DND-41 (cell line): ENCODE measurements at regions not wholly inside any gene's neighbourhood (a gene's known extent, or its start where the extent isn't known, plus 50 kb on each side); places are given as distances from the start of the nearest gene placed in this dataset.

ENCODE experiments used
- ATAC-seq: fragments of 200-7000 bp; cut with Tn5 transposase; 3 replicates; pipeline ENCODE4 v1.9.1; 2021; ENCODE audit warnings: low read depth; ENCODE audit not compliant: insufficient read depth
- DNase-seq: peaks from one replicate; pipeline ENCODE4 v3.0.0-alpha.2; 2020
- H2AFZ ChIP-seq: 2 replicates; pipeline ENCODE4 v1.6.0; 2012; ENCODE audit warnings: low read depth, low read length
- H3K27ac ChIP-seq: 2 replicates; pipeline ENCODE4 v1.5.1; 2012; ENCODE audit warnings: low read length, inconsistent platforms
- H3K27me3 ChIP-seq: fragments of 200-600 bp; sonication (generic); 2 replicates; pipeline ENCODE4 v1.6.0; 2012; ENCODE audit warnings: low read length, mild to moderate bottlenecking, inconsistent platforms; ENCODE audit not compliant: insufficient read depth, poor library complexity
- H3K36me3 ChIP-seq: 2 replicates; pipeline ENCODE4 v1.5.1; 2012; ENCODE audit warnings: low read length, inconsistent platforms; ENCODE audit not compliant: insufficient read depth
- H3K4me1 ChIP-seq: 2 replicates; pipeline ENCODE4 v1.5.1; 2012; ENCODE audit warnings: mild to moderate bottlenecking, low read length; ENCODE audit not compliant: insufficient read depth
- H3K4me2 ChIP-seq: 2 replicates; pipeline ENCODE4 v1.6.0; 2012; ENCODE audit warnings: mild to moderate bottlenecking, moderate library complexity, low read length, inconsistent platforms; ENCODE audit not compliant: insufficient read depth
- H3K4me3 ChIP-seq, 2 experiments: fragments of 200-600 bp in 1 of 2; shearing (Covaris generic) in 1 of 2; 2 replicates each; pipeline ENCODE4 v1.5.1; 2012 to 2016; ENCODE audit warnings: inconsistent platforms in 2 of 2, low read length in 2 of 2, mild to moderate bottlenecking in 2 of 2, low read depth in 1 of 2, moderate library complexity in 1 of 2
- H3K79me2 ChIP-seq: 2 replicates; pipeline ENCODE4 v1.6.0; 2012; ENCODE audit warnings: low read length, inconsistent platforms; ENCODE audit not compliant: insufficient read depth
- H3K9ac ChIP-seq: 2 replicates; pipeline ENCODE4 v1.6.0; 2012; ENCODE audit warnings: low read depth, mild to moderate bottlenecking, inconsistent platforms, low read length, moderate library complexity
- H3K9me3 ChIP-seq: 2 replicates; pipeline ENCODE4 v1.5.1; 2012; ENCODE audit warnings: low read length, moderate library complexity, mild to moderate bottlenecking, inconsistent platforms; ENCODE audit not compliant: insufficient read depth, severe bottlenecking
- H4K20me1 ChIP-seq: 2 replicates; pipeline ENCODE4 v1.6.0; 2012; ENCODE audit warnings: low read length; ENCODE audit not compliant: insufficient read depth
- CTCF ChIP-seq: IDR thresholded peaks from 2 replicates; pipeline ENCODE4 v1.5.1; 2012; ENCODE audit warnings: borderline replicate concordance, low read length, moderate library complexity, mild to moderate bottlenecking; ENCODE audit not compliant: poor library complexity, severe bottlenecking; ENCODE audit errors: extremely low read depth
- EZH2 ChIP-seq: IDR thresholded peaks from 3 replicates; pipeline ENCODE4 v1.6.1; 2012; ENCODE audit warnings: borderline replicate concordance, low read depth, mild to moderate bottlenecking, moderate library complexity, low read length, inconsistent platforms; ENCODE audit not compliant: severe bottlenecking

GRCh38 chr3:189103208-189103607 lies 68.6 kb upstream of the TPRG1 start:
- ATAC-seq (no peak), DNase-seq (no peak)
- Histone ChIP-seq H2AFZ (no peak overlapping the region), H3K9me3 (no peaks in the 10 kb centered on the region), H3K27me3 (no peaks in the 10 kb centered on the region), H4K20me1 (no peaks in the 10 kb centered on the region), H3K9ac (no peak overlapping the region), H3K4me1 (no peaks in the 10 kb centered on the region), H3K79me2 (no peaks in the 10 kb centered on the region), H3K36me3 (no peaks in the 10 kb centered on the region), H3K27ac (no peak overlapping the region), H3K4me3 (no peak overlapping the region), H3K4me2 (no peak overlapping the region)
- no peak for TF ChIP-seq EZH2
- no peak for TF ChIP-seq CTCF

GRCh38 chr3:189108067-189108466 lies 63.7 kb upstream of the TPRG1 start:
- Histone ChIP-seq H3K36me3 (no peaks in the 10 kb centered on the region), H2AFZ (no peak overlapping the region), H4K20me1 (no peaks in the 10 kb centered on the region), H3K27me3 (no peaks in the 10 kb centered on the region), H3K27ac (no peak overlapping the region), H3K9ac (no peak overlapping the region), H3K4me2 (no peak overlapping the region), H3K4me1 (no peaks in the 10 kb centered on the region), H3K79me2 (no peaks in the 10 kb centered on the region), H3K9me3 (no peaks in the 10 kb centered on the region), H3K4me3 (no peak overlapping the region)
- no peak for DNase-seq
- TF ChIP-seq EZH2 (no peak), CTCF (no peak)
- no peak for ATAC-seq

GRCh38 chr3:189108735-189109134 lies 63.0 kb upstream of the TPRG1 start:
- no peaks in the 10 kb centered on the region for H3K9me3 ChIP-seq
- no peaks in the 10 kb centered on the region for H3K27me3 ChIP-seq
- no peak for ATAC-seq
- no peaks in the 10 kb centered on the region for H4K20me1 ChIP-seq
- DNase-seq = no peak
- H2AFZ ChIP-seq = no peak overlapping the region
- H3K79me2 ChIP-seq = no peaks in the 10 kb centered on the region
- no peak overlapping the region for H3K4me2 ChIP-seq
- no peaks in the 10 kb centered on the region for H3K36me3 ChIP-seq
- TF ChIP-seq EZH2 (no peak), CTCF (no peak)
- H3K9ac ChIP-seq = no peak overlapping the region
- no peak overlapping the region for H3K27ac ChIP-seq
- H3K4me1 ChIP-seq = no peaks in the 10 kb centered on the region
- no peak overlapping the region for H3K4me3 ChIP-seq

GRCh38 chr3:189109145-189109544 lies 62.6 kb upstream of the TPRG1 start:
- H3K27ac ChIP-seq = no peak overlapping the region
- DNase-seq = no peak
- H3K9me3 ChIP-seq = no peaks in the 10 kb centered on the region
- no peak overlapping the region for H3K9ac ChIP-seq
- TF ChIP-seq EZH2 (no peak), CTCF (no peak)
- H3K4me2 ChIP-seq = no peak overlapping the region
- no peaks in the 10 kb centered on the region for H3K27me3 ChIP-seq
- no peak overlapping the region for H3K4me3 ChIP-seq
- no peaks in the 10 kb centered on the region for H3K4me1 ChIP-seq
- no peaks in the 10 kb centered on the region for H3K36me3 ChIP-seq
- ATAC-seq = no peak
- no peak overlapping the region for H2AFZ ChIP-seq
- H4K20me1 ChIP-seq = no peaks in the 10 kb centered on the region
- H3K79me2 ChIP-seq = no peaks in the 10 kb centered on the region
